HG03469 (cell line): ENCODE measurements at regions not wholly inside any gene's neighbourhood (a gene's known extent, or its start where the extent isn't known, plus 50 kb on each side); places are given as distances from the start of the nearest gene placed in this dataset.
A peak's percentile ranks its signal among the peaks of the same experiment; 100 is the strongest.

Experiments
- ATAC-seq: cut with Tn5 transposase; IDR thresholded peaks from one replicate; pipeline ENCODE4 v1.9.1; 2021; ENCODE audit warnings: mild to moderate bottlenecking, moderate library complexity, moderate number of reproducible peaks; ENCODE audit not compliant: unreplicated experiment

GRCh38 chr10:89829262-89829886 is 128.0 kb downstream of the KIF20B start:
- no peak for ATAC-seq

DNA sequence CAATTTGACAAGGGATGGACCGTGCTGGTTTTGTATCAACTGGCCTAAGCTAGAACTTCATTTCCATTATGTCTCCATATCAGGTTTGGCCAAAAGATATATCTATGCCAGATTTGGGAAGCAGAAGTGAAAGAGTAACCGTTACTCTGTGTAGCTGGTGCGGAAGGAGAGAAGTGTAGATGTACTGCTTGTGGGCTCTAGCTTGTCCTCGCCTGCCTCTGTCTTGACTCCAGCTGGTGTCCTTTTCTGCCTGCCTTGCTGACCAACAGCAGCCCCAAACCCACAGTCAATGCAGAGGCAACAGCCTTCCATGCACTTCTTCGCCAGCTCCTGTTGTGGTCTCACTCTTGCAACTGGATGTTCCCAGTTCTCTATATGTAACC is 128.5 kb downstream of the KIF20B start:
- no peak for ATAC-seq

GRCh38 chr10:89830624-89831023 is 129.2 kb downstream of the KIF20B start:
- no peak for ATAC-seq

DNA sequence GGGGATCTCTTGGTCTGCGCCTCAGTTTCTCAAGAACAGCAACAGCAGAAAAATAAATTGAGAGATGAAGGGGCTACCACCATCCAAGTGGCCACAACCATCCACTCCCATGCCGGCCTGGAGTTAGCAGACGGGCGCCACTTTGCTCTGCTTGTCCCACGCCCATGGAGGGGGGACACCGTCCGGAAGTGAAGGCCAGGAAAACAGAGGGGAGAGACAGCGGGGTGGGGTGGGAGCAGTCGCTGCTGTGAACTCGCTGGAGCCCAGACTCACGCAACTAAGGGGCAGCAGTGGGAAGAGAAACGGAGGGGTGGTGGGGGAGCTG is 135.4 kb downstream of the KIF20B start:
- ATAC-seq, result no peak

- ATAC-seq, result no peak
Observed at GRCh38 chr10:89837165-89838043, 136.0 kb downstream of the KIF20B start.

GRCh38 chr10:89838044-89838615 is 136.7 kb downstream of the KIF20B start:
- ATAC-seq, result no peak

DNA sequence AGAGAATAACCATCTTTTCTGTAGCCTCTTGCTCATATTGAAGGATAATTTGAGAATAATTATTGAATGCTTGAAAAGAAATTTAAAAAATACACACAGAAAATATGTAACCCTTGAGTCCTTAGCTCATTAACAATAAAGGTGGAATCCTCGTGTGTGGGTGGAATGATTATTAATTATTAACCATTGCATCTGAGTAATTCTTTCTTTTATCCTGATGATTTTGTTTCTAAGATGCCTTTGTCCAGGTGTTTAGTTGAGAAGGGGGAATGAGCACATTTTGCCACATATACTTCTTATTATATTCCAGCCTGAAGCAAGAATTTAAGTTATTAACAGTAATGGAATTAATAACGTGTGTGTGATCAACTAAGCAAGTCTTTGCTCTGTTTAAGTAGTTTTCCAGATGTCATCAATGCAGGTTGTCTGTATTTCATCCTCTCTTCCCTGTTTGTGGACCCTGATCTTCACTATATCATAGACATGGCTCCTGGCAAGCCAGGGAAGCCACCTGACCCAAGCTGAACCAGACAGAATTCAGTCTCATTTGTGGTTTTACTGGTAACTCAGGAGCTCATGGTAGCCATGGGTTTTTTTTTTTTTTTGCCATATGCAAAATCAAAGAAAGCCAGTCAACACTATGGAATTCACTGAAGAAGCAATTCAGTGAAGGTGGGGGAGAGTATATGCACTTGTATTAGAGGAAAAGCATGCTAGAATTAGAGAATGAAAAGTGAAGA is 144.3 kb downstream of the KIF20B start:
- no peak for ATAC-seq

DNA sequence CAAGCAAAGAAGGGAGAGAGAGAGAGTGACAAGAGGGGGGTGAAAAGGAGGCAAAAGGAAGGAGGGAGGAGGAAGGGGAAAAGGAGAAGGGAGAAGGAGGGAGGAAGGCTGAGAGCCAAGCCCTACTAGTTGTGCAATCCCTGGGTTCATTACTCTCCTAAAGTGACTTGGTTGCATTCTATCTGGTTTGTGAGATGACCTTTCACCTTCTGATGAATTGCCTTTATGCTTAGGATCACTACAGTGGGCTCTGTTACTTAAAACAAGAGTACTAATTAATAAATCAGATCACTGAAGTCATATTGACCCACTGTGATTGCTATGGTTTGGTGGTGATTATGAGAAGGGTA is 144.9 kb downstream of the KIF20B start:
- ATAC-seq, result no peak

DNA sequence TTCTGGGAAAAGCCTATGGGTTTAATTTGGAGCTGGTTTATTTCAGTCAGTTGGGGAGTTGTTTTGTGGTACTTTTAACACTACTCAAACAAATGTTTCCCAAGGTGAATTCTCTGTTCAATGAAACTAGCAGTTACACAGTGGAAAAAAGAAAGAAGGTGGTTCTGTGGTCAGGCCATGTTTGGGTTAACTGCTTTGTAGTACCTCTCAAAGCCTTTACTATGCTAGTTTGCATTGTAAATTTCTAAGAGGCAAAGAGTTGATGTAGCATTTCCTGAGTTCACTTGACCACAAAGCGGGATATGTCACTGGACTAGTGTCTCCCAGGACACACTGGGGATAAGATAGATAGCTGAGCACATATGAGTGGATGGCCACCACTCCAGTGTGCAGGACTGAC is 145.4 kb downstream of the KIF20B start:
- no peak for ATAC-seq

- ATAC-seq, result no peak
Observed at GRCh38 chr10:89852872-89853271, 151.5 kb downstream of the KIF20B start.

DNA sequence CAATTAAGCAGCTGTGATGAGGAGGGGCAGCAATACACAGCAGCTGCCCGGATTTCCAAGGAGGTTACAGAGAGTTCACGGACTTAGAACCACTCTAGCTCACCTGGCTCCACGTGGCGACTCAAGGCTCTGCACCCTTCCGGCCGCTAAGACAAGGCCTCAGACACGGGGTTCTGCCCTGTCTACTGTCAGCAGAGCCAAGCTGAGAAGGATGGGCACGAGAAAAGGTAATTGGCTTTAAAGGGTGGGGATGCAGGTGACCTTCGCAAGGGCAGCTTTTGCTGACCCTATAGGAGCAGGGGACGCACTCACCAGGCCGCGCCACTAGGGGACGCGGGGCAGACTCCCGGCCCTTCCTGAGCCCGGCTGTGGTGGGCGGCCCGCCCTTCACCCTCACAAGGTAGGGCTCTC is 152.4 kb downstream of the KIF20B start:
- ATAC-seq, result no peak

DNA sequence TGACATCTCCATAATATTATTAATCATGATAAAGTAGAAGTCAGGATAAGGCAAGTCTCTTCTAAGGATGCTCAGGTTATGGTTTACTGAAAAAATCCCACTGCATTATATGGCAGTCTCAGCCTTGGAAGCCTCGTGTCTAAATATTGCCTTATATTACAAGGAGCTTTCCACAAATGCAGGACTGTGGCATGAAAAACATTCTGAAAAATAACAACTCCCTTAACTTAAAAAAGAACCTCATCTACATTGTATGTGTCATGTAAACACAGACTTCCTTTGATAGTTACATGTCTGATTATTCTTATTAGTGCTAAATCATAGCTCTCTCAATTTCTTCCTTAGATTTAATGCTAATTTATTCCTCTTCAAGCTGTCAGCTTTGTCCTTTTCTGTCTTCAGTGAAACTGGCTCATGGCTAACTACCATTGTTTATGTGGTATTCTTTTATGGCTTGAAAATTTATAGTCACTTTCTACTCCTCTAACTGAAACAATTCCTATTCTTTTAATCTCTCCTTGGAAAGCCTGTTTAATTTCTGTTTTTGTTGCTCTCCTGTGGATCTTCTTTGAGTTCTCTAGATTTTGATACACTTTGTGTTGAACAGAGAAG is 156.1 kb downstream of the KIF20B start:
- no peak for ATAC-seq

- ATAC-seq, result no peak
Observed at GRCh38 chr10:89861199-89861573, 159.8 kb downstream of the KIF20B start.

DNA sequence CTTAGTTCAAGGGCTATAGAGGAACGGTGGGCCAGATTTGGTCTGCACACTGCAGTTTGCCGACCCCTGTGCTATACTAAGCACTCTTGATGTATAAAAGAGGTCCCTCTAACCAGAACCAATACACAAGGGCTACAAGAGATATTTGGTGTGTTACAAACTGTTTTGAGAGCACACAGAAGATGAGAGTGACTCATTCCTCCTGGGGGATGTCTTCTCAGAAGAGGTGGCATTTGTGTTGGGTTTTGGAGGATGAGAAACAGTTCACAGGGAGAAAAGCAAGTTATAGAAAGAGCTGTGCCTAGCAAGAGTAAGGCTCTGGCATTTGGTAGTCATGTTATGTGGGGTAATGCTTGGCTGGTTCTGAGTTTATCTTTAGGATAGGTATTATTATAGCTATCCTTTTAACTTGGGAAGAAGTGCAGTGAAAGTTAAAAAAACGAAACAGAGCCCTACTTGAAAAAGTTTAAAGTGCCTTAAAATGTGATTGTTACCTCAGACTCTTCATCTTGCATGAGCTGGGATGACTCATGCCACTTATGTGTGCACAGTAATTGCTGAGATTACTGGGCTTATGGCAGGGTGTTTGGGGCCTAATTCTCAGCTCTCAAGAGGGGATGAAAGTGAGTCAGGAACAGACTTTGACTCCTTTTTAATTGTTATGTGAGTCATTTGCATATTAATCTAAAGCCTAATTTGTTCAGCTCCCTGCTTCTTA is 160.4 kb downstream of the KIF20B start:
- ATAC-seq, result no peak

- ATAC-seq, result no peak
Observed at GRCh38 chr10:89867964-89868363, 166.6 kb downstream of the KIF20B start.

DNA sequence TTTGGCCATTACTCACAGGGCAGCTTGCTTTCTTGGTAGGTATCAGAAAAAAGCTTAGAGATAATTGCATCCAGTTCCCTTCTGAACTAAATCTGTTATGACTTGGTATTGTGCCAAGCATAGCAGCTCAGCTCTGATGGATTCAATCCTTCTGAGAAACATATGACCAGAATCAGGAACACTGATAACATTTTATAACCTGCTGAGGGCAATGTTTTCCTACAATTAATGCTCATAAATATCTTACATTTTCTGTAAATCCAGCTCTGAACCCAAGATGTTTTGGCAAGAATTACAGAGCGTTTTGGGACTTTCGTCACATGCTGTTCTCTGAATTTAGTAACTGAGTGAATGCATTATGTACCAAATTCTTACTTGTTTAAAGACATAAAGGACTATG is 167.8 kb downstream of the KIF20B start:
- ATAC-seq, result no peak

GRCh38 chr10:89869592-89870156 is 168.3 kb downstream of the KIF20B start:
- ATAC-seq, result no peak

DNA sequence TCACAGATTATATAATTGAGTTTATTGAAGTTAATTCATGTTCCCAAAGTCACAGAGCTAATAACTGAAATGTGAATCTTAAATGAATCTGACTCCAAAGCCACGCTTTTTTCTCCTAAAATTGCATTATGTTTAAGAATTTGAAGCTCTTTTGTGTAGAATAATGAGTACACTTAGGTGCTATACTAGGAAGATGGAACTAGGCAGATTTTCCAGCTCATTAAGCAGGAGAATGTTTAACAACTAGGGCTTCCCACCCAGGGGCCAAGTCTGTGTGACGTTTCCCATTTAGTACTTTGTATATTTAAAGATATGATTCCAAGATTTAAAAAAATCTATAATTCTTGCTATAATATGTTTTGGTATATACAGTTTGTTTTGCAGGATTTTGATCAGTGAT is 169.5 kb downstream of the KIF20B start:
- ATAC-seq, result no peak

DNA sequence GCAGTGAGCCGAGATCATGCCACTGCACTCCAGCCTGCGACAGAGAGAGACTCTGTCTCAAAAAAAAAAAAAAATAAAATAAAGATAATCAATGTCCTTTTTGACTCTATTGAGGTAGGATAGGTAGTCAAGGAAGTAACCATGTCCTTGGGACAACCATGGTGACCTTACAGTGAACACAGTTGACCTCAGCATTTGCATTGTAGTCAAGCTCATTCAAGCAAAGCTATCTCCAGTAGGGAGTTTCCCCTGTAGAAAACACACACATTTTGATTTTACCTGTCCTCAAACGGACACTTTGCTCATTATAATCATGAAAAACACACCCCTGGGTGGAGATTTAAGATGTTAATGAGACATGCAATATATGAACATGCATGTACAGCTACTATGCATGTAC is 171.7 kb downstream of the KIF20B start:
- ATAC-seq, result peak; percentile 83

- ATAC-seq, result no peak
Observed at GRCh38 chr10:89875557-89875956, 174.2 kb downstream of the KIF20B start.
